Endothelial cell (in vitro differentiated cells): ENCODE measurements at regions not wholly inside any gene's neighbourhood (a gene's known extent, or its start where the extent isn't known, plus 50 kb on each side); places are given as distances from the start of the nearest gene placed in this dataset.

Experiments used
- DNase-seq: peaks from one replicate; pipeline ENCODE4 v3.0.0; 2021; ENCODE audit warnings: low spot score
- H3K27ac Mint-ChIP-seq: one replicate; pipeline ENCODE4 v1.8.0; 2021; ENCODE audit warnings: mixed read lengths, inconsistent platforms; ENCODE audit not compliant: unreplicated experiment
- H3K27me3 Mint-ChIP-seq: one replicate; pipeline ENCODE4 v1.8.0; 2021; ENCODE audit warnings: mild to moderate bottlenecking, moderate library complexity, mixed read lengths, inconsistent platforms; ENCODE audit not compliant: unreplicated experiment
- H3K36me3 Mint-ChIP-seq: one replicate; pipeline ENCODE4 v1.8.0; 2021; ENCODE audit warnings: mild to moderate bottlenecking, low read depth, mixed read lengths, inconsistent platforms; ENCODE audit not compliant: unreplicated experiment
- H3K4me1 Mint-ChIP-seq: one replicate; pipeline ENCODE4 v1.8.0; 2021; ENCODE audit warnings: mild to moderate bottlenecking, mixed read lengths, inconsistent platforms; ENCODE audit not compliant: unreplicated experiment
- H3K4me3 Mint-ChIP-seq: one replicate; pipeline ENCODE4 v1.8.0; 2021; ENCODE audit warnings: mild to moderate bottlenecking, mixed read lengths, inconsistent platforms; ENCODE audit not compliant: unreplicated experiment
- H3K9me3 Mint-ChIP-seq: one replicate; pipeline ENCODE4 v1.8.0; 2021; ENCODE audit warnings: mixed read lengths, inconsistent platforms; ENCODE audit not compliant: unreplicated experiment
- TF ChIP-seq, protein P1 (sequence below): fragments of 200-600 bp; sonication (generic); IDR thresholded peaks from one replicate; pipeline ENCODE4 v1.5.0; 2021; ENCODE audit warnings: antibody characterized with exemption; ENCODE audit not compliant: unreplicated experiment

DNA sequence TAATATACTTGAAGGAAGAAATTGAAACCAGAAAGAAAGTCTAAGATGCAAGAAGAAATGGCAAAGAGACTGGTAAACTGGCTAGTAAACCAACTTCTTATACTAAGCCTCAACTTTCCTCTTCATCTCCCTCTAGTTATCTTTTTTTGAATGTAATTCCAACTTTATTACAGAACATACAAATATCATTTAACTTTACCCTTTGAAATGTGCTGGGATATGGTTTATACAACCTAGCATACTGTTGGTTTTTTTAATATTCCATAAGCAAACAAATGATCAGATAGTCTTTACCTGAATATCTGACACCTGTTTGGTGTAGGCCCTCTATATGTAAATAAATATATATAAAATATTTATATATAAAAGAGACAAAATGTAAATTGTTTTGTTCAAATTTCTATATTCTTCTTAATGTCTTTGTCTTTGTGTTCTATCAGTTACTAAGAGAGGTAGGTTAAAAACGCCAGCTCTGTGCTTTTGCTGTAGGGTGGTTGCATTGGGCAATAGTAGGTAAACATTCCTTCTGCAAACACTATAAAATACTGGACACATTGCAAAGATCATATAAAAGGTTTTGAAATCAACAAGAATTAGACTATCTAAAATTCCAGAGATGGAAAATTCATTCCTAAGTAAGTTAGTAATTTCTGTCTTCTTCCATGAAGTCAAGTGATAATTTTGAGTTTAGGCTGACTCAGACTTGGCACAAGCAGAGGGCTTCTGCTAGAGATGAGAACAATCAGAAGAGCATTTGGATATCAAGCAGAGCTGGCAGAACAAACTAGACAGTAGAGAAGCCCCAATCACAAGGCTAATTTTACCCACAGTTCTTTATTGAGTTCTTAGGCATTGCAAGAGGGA lies 383.3 kb downstream of the RFC3 start:
- H3K4me3 Mint-ChIP-seq = no peak overlapping the region
- H3K27ac Mint-ChIP-seq = no peak overlapping the region
- H3K36me3 Mint-ChIP-seq = no peaks in the 10 kb centered on the region
- no peaks in the 10 kb centered on the region for H3K4me1 Mint-ChIP-seq
- no peaks in the 10 kb centered on the region for H3K9me3 Mint-ChIP-seq
- TF ChIP-seq, protein P1, sequence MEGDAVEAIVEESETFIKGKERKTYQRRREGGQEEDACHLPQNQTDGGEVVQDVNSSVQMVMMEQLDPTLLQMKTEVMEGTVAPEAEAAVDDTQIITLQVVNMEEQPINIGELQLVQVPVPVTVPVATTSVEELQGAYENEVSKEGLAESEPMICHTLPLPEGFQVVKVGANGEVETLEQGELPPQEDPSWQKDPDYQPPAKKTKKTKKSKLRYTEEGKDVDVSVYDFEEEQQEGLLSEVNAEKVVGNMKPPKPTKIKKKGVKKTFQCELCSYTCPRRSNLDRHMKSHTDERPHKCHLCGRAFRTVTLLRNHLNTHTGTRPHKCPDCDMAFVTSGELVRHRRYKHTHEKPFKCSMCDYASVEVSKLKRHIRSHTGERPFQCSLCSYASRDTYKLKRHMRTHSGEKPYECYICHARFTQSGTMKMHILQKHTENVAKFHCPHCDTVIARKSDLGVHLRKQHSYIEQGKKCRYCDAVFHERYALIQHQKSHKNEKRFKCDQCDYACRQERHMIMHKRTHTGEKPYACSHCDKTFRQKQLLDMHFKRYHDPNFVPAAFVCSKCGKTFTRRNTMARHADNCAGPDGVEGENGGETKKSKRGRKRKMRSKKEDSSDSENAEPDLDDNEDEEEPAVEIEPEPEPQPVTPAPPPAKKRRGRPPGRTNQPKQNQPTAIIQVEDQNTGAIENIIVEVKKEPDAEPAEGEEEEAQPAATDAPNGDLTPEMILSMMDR = no peak
- no peaks in the 10 kb centered on the region for H3K27me3 Mint-ChIP-seq
- no peak for DNase-seq

DNA sequence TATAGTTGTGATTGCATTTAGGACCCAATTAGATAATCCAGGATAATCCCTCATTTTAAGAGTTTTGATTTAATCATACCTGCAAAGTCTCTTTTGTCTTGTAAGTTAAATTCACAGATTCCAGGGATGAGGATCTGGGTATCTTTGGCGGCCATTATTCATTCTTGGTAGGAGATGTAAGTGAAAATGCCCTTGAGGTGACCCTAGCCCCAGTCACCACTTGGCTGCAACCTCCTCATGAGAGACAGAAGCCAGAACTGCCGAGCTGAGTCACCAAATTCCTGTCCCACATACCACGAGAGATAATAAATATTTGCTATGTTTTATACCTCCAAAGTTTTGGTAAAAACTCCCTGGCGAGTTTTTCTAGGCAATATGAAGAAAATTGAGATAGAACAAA lies 389.4 kb downstream of the RFC3 start:
- Mint-ChIP-seq H3K27me3 (peaks cover 2% of the 10 kb centered on the region), H3K36me3 (no peaks in the 10 kb centered on the region), H3K9me3 (no peaks in the 10 kb centered on the region), H3K4me3 (no peak overlapping the region), H3K27ac (no peak overlapping the region), H3K4me1 (no peaks in the 10 kb centered on the region)
- TF ChIP-seq, protein P1 = no peak
- no peak for DNase-seq

DNA sequence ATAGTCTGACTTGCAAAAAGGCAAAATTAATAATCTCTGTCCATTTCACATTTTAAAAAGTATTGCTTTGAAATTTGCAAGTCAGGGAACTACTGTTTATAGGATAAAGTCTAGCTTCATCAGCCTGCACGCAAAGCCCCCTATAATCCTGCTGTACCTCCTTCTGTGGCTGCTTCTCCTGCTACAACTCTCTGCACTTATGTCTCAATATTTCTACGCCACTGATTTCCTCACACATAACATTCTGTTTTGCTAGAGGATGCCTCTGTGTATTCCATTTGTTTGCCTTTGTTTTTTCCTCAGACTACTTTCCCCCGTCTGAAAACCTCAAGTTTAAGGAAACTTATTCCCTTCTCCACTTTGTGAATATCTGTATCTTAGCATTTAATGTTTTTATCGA lies 389.9 kb downstream of the RFC3 start:
- Mint-ChIP-seq H3K27ac (no peak overlapping the region), H3K9me3 (no peaks in the 10 kb centered on the region), H3K4me1 (no peaks in the 10 kb centered on the region)

DNA sequence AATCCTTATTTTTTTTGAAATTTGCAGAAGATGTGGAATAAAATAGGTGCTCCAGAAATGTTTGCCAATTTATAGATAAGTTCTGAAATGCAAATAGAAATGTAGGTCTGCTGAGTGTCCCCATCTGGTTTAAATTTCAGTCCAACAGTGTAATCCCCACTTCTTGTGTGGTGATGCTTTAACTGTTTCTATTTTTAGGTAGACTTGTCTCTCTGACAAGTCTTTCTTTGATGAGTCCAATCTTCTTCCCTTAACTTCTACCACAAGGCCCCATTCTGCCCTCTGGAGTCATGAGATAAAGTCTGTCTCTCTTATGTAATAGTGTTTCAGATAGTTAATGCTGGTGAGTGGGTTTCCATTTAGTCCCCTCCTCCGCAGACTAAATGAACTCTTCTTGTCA lies 390.4 kb downstream of the RFC3 start:
- no peak overlapping the region for H3K27ac Mint-ChIP-seq

More for the DNA sequence above, 389.9 kb downstream of the RFC3 start:
- H3K27me3 Mint-ChIP-seq = peaks cover 2% of the 10 kb centered on the region
- DNase-seq = no peak
- TF ChIP-seq, protein P1 = no peak
- no peaks in the 10 kb centered on the region for H3K36me3 Mint-ChIP-seq
- no peak overlapping the region for H3K4me3 Mint-ChIP-seq

DNA sequence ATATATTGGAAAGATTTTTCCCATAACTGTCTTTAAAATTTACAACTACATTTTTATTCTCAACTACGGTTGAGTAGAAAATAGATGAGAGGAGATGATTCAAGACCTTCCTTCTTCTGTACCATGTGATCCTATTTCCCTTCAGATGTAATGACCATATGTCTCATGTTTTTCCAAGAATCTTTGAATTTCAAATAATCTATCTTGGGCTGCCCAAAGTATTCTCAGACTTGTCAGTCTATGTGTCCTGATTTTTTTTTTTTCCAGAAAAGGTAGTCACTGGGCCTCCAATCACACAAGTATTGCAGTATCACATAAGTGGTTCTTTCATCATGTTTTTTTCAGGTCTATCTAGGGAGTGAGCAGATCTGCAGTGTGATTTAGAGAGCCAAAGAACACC lies 392.4 kb downstream of the RFC3 start:
- H3K36me3 Mint-ChIP-seq = no peaks in the 10 kb centered on the region
- H3K27me3 Mint-ChIP-seq = peaks cover 2% of the 10 kb centered on the region
- no peak overlapping the region for H3K4me3 Mint-ChIP-seq
- no peak overlapping the region for H3K27ac Mint-ChIP-seq
- no peaks in the 10 kb centered on the region for H3K4me1 Mint-ChIP-seq
- H3K9me3 Mint-ChIP-seq = no peaks in the 10 kb centered on the region
- DNase-seq = no peak
- TF ChIP-seq, protein P1 = no peak

More for the DNA sequence above, 390.4 kb downstream of the RFC3 start:
- H3K4me1 Mint-ChIP-seq = no peaks in the 10 kb centered on the region
- TF ChIP-seq, protein P1 = no peak
- H3K4me3 Mint-ChIP-seq = no peak overlapping the region
- no peak for DNase-seq
- H3K9me3 Mint-ChIP-seq = no peaks in the 10 kb centered on the region
- H3K36me3 Mint-ChIP-seq = no peaks in the 10 kb centered on the region
- H3K27me3 Mint-ChIP-seq = peaks cover 2% of the 10 kb centered on the region
